Ovary (tissue), 3 donors: ENCODE measurements at regions not wholly inside any gene's neighbourhood (a gene's known extent, or its start where the extent isn't known, plus 50 kb on each side); places are given as distances from the start of the nearest gene placed in this dataset.

Experiments used
- EP300 ChIP-seq: sonication (generic); formaldehyde crosslinking; IDR thresholded peaks from one replicate; pipeline ENCODE4 v1.6.1; 2017; ENCODE audit warnings: antibody characterized with exemption
- POLR2A ChIP-seq: fragments of 450-650 bp; IDR thresholded peaks from one replicate; pipeline ENCODE4 v1.6.1; 2017; ENCODE audit warnings: antibody characterized with exemption, mild to moderate bottlenecking, moderate library complexity
- TF ChIP-seq, protein P1 (sequence below), 3 donors: fragments of 450-650 bp in 2 of 3; fragments of 200-600 bp in 1 of 3; IDR thresholded peaks; one replicate each; pipeline versions ENCODE4 v1.5.1 to v1.8.0; 2016 to 2022; ENCODE audit warnings: antibody characterized with exemption in 3 of 3, mild to moderate bottlenecking in 1 of 3
- donor health status: DM: no; HTN: no; CAD: no.

DNA sequence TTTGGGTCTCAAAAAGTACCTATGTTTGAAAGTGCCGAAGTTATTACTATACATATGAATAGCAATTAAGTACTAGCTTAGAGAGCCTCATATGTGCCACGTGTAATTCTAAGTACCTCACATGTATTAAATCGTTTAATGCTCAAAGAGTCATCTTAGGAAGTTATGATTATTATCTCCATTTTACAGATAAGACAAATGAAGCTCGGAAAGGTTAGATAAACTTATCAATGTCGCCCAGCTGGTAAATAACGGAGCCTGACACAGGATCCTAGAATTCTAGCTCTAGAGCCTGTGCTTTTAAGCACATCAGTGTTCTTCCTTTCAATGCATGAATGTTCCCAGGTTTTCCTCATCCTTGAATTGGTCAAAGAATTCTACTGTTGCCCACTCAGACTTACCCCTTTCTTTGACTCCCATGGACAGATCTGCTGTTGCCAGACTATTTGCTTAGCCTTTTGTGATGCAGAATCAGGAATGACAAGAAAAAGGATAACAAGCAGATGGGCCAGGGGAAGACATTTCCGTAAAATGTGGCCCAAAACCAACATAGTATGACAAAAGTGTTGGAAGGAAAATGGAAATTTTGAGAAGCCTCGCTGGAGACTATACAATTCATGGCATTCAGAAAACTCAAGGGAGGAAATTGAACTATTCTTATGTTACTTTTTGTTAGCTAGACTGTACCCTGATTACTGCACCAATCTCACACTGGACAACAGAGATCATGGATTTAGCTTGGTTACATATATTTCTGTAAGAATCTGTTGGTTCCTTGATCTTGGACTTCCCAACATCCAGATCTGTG, 237.1 kb upstream of the CITED2 start:
- TF ChIP-seq POLR2A, result no peak
- TF ChIP-seq, protein P1, sequence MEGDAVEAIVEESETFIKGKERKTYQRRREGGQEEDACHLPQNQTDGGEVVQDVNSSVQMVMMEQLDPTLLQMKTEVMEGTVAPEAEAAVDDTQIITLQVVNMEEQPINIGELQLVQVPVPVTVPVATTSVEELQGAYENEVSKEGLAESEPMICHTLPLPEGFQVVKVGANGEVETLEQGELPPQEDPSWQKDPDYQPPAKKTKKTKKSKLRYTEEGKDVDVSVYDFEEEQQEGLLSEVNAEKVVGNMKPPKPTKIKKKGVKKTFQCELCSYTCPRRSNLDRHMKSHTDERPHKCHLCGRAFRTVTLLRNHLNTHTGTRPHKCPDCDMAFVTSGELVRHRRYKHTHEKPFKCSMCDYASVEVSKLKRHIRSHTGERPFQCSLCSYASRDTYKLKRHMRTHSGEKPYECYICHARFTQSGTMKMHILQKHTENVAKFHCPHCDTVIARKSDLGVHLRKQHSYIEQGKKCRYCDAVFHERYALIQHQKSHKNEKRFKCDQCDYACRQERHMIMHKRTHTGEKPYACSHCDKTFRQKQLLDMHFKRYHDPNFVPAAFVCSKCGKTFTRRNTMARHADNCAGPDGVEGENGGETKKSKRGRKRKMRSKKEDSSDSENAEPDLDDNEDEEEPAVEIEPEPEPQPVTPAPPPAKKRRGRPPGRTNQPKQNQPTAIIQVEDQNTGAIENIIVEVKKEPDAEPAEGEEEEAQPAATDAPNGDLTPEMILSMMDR (IDR thresholded peaks at IDR 0.05), result no peak
- TF ChIP-seq EP300, result no peak
